ENCODE measurements at regions not wholly inside any gene's neighbourhood (a gene's known extent, or its start where the extent isn't known, plus 50 kb on each side); places are given as distances from the start of the nearest gene placed in this dataset.

- TF ChIP-seq POLR2AphosphoS5 (IDR thresholded peaks at IDR 0.05; ENCODE audit: low read depth, low read length) (no peak), POLR2A (IDR thresholded peaks at IDR 0.05; ENCODE audit: low read depth, low read length) (no peak), PAX5 (IDR thresholded peaks at IDR 0.05; ENCODE audit: insufficient read depth, low read length, severe bottlenecking) (no peak)
These were observed 221.5 kb upstream of the TBL1XR1 start for GRCh38 chr3:177418787-177419186.

Data from GM12891 (cell line).